OCI-LY1 (cell line): ENCODE measurements at regions not wholly inside any gene's neighbourhood (a gene's known extent, or its start where the extent isn't known, plus 50 kb on each side); places are given as distances from the start of the nearest gene placed in this dataset.

Experiments used
- CTCF ChIP-seq: fragments of 200-600 bp; sonication (generic), shearing (Covaris generic); IDR thresholded peaks from 2 replicates; pipeline ENCODE4 v1.5.1; 2017; ENCODE audit warnings: mild to moderate bottlenecking, antibody characterized with exemption, low read length, moderate library complexity, mixed read lengths
- EZH2 ChIP-seq: fragments of 200-600 bp; sonication (generic), shearing (Covaris generic); IDR thresholded peaks from 2 replicates; pipeline ENCODE4 v1.8.0; 2017; ENCODE audit warnings: borderline replicate concordance, mixed run types, mild to moderate bottlenecking, antibody characterized with exemption, low read length, moderate library complexity, mixed read lengths

- TF ChIP-seq CTCF (no peak), EZH2 (no peak)
These were observed 507.1 kb upstream of the ID2 start for GRCh38 chr2:8174641-8175257.
